GDM1 (cell line): ENCODE measurements at regions not wholly inside any gene's neighbourhood (a gene's known extent, or its start where the extent isn't known, plus 50 kb on each side); places are given as distances from the start of the nearest gene placed in this dataset.
"Not testable (repeated sequence)": the region's sequence is repeated elsewhere in the genome, so short reads cannot be mapped to it uniquely, and the experiment has no call there.

Experiments
- DNase-seq: peaks from one replicate; lab custom pipeline; 2025; lab: John Stamatoyannopoulos, UW

GRCh38 chr6:134634966-134635365 is 314.9 kb downstream of the ALDH8A1 start:
- DNase-seq: no peak

DNA sequence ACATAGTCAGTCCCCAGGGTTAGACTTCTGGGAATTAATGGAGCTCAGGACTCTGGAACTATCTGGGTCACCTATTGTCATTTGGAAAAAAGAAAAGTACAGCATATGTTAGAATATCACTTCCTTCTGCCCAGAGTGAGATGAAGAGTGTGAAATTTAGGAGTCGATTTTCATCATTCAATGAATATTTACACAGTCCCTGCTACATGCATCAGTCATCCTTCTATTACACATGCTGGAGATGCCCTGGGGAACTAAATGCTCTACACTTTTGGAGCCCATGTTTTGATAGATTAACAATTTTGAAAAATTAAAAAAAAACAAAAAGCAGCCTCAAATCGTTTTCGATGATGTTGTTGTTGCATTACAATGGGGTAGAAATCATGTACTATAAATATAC is 315.4 kb downstream of the ALDH8A1 start:
- no peak for DNase-seq

- DNase-seq: peak; percentile 95
These were observed 315.3 kb upstream of the SGK1 start for GRCh38 chr6:134632982-134633940.

GRCh38 chr6:134632024-134632423 is 314.1 kb upstream of the SGK1 start:
- DNase-seq: no peak

DNA sequence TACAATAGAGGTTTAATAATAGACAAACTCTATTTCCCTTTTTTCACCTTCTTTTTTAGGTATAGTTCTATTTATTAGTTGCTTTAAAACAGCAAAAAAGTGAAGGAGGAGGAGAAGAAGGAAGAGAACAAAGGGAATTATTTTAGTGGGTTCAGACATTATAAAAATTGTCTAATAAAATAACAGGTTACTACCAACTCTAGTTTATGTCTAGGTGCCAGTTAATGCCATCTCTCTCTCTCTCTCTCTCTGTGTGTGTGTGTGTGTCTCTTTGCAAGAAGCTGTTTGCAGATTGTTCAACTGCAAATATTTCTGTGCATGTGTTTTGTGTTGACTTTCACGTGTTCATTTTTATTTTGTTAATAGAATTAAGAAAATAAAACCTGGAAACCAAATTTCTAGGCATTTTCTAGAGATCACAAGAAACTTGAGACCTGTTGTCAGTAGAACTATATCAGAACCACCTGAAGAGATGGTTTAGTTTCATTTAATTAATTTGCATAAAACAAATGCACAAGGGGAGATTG is 313.5 kb upstream of the SGK1 start:
- DNase-seq: no peak

- DNase-seq: no peak
These were observed 312.7 kb upstream of the SGK1 start for GRCh38 chr6:134630508-134631121.

- DNase-seq: no peak
These were observed 310.2 kb upstream of the SGK1 start for GRCh38 chr6:134628154-134628553.

DNA sequence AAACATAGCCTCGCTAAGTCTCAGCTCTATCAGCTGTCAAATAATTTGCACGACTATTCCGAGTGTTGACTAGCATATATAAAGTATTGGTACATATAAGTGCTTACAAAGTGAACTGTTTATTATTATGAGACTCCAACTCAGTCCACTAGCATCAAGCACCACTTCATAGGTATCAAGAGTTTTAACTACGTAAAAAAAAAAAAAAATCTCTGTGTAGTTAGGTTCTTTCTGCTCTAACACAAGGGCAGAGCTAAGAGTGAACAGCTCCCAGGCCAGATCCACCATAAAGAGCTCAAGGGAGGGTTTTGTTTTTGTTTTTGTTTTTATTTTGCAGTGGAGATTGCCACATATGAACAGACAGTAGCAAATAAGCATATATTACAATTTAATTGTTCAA is 309.8 kb upstream of the SGK1 start:
- no peak for DNase-seq

GRCh38 chr6:134626589-134626988 is 308.7 kb upstream of the SGK1 start:
- DNase-seq: no peak

DNA sequence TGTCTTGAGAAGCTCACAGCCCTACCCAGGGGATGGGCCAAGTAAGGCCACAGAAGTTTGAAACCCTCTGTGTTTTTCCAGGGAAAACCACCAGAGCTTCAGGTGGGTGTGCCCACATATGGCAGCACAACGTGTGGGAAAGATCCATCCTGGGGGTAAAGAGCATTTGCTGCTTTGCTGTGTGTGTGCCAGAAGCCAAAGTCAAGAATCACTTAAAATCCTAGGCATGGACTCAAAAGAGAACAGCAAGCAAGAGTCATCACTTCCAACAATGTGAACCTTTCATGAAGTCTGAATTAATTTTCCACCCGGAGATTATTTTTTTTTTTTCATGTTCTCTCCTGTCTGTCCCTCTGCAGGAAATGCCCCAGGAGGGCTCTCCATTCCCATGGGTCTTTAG is 308.2 kb upstream of the SGK1 start:
- DNase-seq: no peak

GRCh38 chr6:134624781-134625180 is 306.9 kb upstream of the SGK1 start:
- no peak for DNase-seq

- no peak for DNase-seq
These were observed 305.5 kb upstream of the SGK1 start for GRCh38 chr6:134623401-134623800.

GRCh38 chr6:134622382-134623173 is 304.7 kb upstream of the SGK1 start:
- no peak for DNase-seq

GRCh38 chr6:134621858-134622257 is 303.9 kb upstream of the SGK1 start:
- DNase-seq: no peak

DNA sequence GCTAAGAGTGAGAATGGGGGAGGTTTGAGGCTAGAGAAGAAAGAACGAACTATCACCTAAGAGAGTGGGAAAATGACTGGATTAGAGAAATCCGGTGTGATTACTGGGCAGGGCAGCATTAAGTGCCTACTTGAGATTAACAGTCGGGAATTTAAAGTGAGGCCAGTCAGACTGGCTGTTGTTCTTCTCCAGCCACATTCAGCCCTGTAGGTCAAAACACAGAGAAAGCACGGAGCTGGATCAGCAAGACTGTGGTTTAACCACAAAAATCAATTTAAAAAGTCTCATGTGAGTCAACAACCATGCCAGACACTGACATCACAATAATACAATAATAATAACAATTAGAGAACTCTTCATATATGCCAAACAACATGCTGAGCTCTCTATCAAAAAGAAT is 301.9 kb upstream of the SGK1 start:
- no peak for DNase-seq

DNA sequence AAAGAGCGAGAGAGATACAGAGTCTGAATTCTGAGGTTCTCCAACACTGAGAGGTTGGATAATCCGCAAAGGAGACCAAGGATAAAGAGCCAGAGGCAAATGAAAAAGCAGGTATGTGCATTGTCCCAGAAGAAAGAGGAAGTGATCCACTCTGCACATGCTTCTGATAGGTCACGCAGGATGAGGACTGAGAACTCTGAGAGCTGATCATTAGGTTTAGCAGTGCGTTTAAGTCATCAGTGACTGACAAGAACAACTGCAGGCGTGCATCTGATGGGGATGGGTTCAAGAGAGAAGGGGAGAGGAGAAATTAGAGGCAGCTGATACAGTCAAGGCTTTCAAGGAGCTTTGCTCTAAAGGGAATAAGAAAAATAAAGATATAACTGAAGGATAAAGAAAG is 301.2 kb upstream of the SGK1 start:
- no peak for DNase-seq

- DNase-seq: no peak
These were observed 296.9 kb upstream of the SGK1 start for GRCh38 chr6:134614606-134615485.

DNA sequence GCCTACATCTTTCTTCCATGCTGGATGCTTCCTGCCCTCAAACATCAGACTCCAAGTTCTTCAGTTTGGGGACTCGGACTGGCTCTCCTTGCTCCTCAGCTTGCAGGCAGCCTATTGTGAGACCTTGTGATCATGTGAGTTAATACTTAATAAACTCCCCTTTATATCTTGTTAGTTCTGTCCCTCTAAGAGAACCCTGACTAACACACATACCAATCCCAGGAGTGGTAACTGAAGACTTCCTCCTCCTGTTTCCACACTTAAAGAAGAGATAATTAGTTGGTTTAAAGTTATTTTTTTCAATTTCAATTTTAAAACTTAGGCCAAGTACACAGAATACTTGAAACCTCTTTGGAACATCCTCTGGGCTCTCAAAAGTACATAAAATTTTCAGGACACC is 294.2 kb upstream of the SGK1 start:
- not testable (repeated sequence) for DNase-seq

DNA sequence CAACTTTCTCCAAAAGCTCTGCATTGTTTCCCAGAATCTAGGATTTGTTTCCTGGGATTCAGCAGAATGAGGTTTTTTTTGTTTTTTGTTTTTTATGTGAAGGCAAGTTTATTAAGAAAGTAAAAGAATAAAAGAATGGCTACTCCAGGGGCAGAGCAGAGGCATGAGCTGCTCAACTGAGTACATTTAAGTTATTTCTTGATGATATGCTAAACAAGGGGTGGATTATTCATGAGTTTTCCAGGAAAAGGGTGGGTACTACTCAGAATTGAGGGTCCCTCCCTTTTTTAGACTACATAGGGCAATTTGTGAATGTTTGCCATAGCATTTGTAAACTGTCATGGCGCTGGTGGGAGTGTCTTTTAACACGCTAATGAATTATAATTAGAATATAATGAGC is 292.5 kb upstream of the SGK1 start:
- no peak for DNase-seq

GRCh38 chr6:134609716-134610261 is 291.9 kb upstream of the SGK1 start:
- no peak for DNase-seq

DNA sequence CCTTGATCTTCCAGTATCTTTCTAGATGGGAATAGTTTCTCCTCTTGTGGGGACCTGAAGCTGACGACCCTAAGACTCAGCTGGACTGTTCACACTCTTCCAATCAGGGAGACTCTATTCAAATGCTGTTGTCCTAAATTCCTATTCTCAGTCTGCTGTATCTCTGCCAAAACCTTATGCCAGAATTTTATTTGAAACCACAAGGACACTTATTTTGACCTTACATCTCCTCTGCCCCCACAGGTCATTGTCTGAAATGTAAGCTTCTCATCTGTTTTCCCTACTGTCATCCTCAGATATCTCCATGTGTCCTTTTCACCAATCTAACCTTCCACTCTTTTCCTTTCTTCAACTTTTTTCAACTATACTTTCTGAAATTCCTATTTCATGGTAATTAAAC is 289.5 kb upstream of the SGK1 start:
- no peak for DNase-seq
